ENCODE measurements at regions not wholly inside any gene's neighbourhood (a gene's known extent, or its start where the extent isn't known, plus 50 kb on each side); places are given as distances from the start of the nearest gene placed in this dataset.

GRCh38 chr19:30173593-30174356, 198.4 kb upstream of the ZNF536 start:
- H3K27me3 ChIP-seq (ENCODE audit: control insufficient read depth in 3 of 3, insufficient read depth in 3 of 3, low read length in 3 of 3), result peaks cover 7 to 16% (median 8%) of the 10 kb centered on the region in 3 donors
- H3K9me3 ChIP-seq (ENCODE audit: control insufficient read depth in 3 of 3, low read length in 3 of 3), result peaks cover 0 to 3% (median 2%) of the 10 kb centered on the region in 3 donors
- no peak overlapping the region for H3K4me3 ChIP-seq (ENCODE audit: low read length in 3 of 3)

GRCh38 chr19:30174357-30174645, 197.9 kb upstream of the ZNF536 start:
- Histone ChIP-seq H3K27ac (ENCODE audit: low read depth, low read length) (no peak overlapping the region), H3K4me1 (ENCODE audit: control insufficient read depth in 3 of 3, insufficient read depth in 3 of 3, low read length in 3 of 3) (no peaks in the 10 kb centered on the region), H3K27me3 (ENCODE audit: control insufficient read depth in 3 of 3, insufficient read depth in 3 of 3, low read length in 3 of 3) (peaks cover 7 to 14% (median 8%) of the 10 kb centered on the region in 3 donors), H3K9me3 (ENCODE audit: control insufficient read depth in 3 of 3, low read length in 3 of 3) (peaks cover 0 to 3% (median 2%) of the 10 kb centered on the region in 3 donors), H3K9ac (ENCODE audit: low read depth in 1 of 3, low read length in 3 of 3) (no peak overlapping the region), H3K4me3 (ENCODE audit: low read length in 3 of 3) (no peak overlapping the region), H3K36me3 (ENCODE audit: control insufficient read depth in 3 of 3, insufficient read depth in 3 of 3, low read length in 3 of 3) (no peaks in the 10 kb centered on the region)

More at GRCh38 chr19:30173593-30174356, 198.4 kb upstream of the ZNF536 start:
- H3K36me3 ChIP-seq (ENCODE audit: control insufficient read depth in 3 of 3, insufficient read depth in 3 of 3, low read length in 3 of 3), result no peaks in the 10 kb centered on the region
- H3K27ac ChIP-seq (ENCODE audit: low read depth, low read length), result no peak overlapping the region
- no peak overlapping the region for H3K9ac ChIP-seq (ENCODE audit: low read depth in 1 of 3, low read length in 3 of 3)
- H3K4me1 ChIP-seq (ENCODE audit: control insufficient read depth in 3 of 3, insufficient read depth in 3 of 3, low read length in 3 of 3), result no peaks in the 10 kb centered on the region

GRCh38 chr19:30174791-30175190, 197.4 kb upstream of the ZNF536 start:
- Histone ChIP-seq H3K9me3 (ENCODE audit: control insufficient read depth in 3 of 3, low read length in 3 of 3) (peaks cover 0 to 3% (median 0%) of the 10 kb centered on the region in 3 donors), H3K27ac (ENCODE audit: low read depth, low read length) (no peak overlapping the region), H3K27me3 (ENCODE audit: control insufficient read depth in 3 of 3, insufficient read depth in 3 of 3, low read length in 3 of 3) (peaks cover 5 to 14% (median 8%) of the 10 kb centered on the region in 3 donors), H3K36me3 (ENCODE audit: control insufficient read depth in 3 of 3, insufficient read depth in 3 of 3, low read length in 3 of 3) (no peaks in the 10 kb centered on the region), H3K4me3 (ENCODE audit: low read length in 3 of 3) (no peak overlapping the region), H3K4me1 (ENCODE audit: control insufficient read depth in 3 of 3, insufficient read depth in 3 of 3, low read length in 3 of 3) (no peaks in the 10 kb centered on the region), H3K9ac (ENCODE audit: low read depth in 1 of 3, low read length in 3 of 3) (no peak overlapping the region)

- Histone ChIP-seq H3K9ac (ENCODE audit: low read depth in 1 of 3, low read length in 3 of 3) (no peak overlapping the region), H3K27me3 (ENCODE audit: control insufficient read depth in 3 of 3, insufficient read depth in 3 of 3, low read length in 3 of 3) (peaks cover 5 to 12% (median 8%) of the 10 kb centered on the region in 3 donors), H3K4me3 (ENCODE audit: low read length in 3 of 3) (no peak overlapping the region), H3K4me1 (ENCODE audit: control insufficient read depth in 3 of 3, insufficient read depth in 3 of 3, low read length in 3 of 3) (no peaks in the 10 kb centered on the region), H3K9me3 (ENCODE audit: control insufficient read depth in 3 of 3, low read length in 3 of 3) (peaks cover 0 to 1% (median 0%) of the 10 kb centered on the region in 3 donors), H3K36me3 (ENCODE audit: control insufficient read depth in 3 of 3, insufficient read depth in 3 of 3, low read length in 3 of 3) (no peaks in the 10 kb centered on the region), H3K27ac (ENCODE audit: low read depth, low read length) (no peak overlapping the region)
These were observed 196.2 kb upstream of the ZNF536 start for GRCh38 chr19:30175987-30176386.

- no peaks in the 10 kb centered on the region for H3K4me1 ChIP-seq (ENCODE audit: control insufficient read depth in 3 of 3, insufficient read depth in 3 of 3, low read length in 3 of 3)
- no peaks in the 10 kb centered on the region for H3K36me3 ChIP-seq (ENCODE audit: control insufficient read depth in 3 of 3, insufficient read depth in 3 of 3, low read length in 3 of 3)
- H3K9me3 ChIP-seq (ENCODE audit: control insufficient read depth in 3 of 3, low read length in 3 of 3), result peaks cover 0 to 8% (median 3%) of the 10 kb centered on the region in 3 donors
- H3K27me3 ChIP-seq (ENCODE audit: control insufficient read depth in 3 of 3, insufficient read depth in 3 of 3, low read length in 3 of 3), result no peaks in the 10 kb centered on the region
- H3K27ac ChIP-seq (ENCODE audit: low read depth, low read length), result no peak overlapping the region
- no peak overlapping the region for H3K4me3 ChIP-seq (ENCODE audit: low read length in 3 of 3)
- no peak overlapping the region for H3K9ac ChIP-seq (ENCODE audit: low read depth in 1 of 3, low read length in 3 of 3)
These were observed 193.3 kb upstream of the ZNF536 start for GRCh38 chr19:30178721-30179402.

- H3K4me3 ChIP-seq (ENCODE audit: low read length in 3 of 3), result no peak overlapping the region
- no peak overlapping the region for H3K27ac ChIP-seq (ENCODE audit: low read depth, low read length)
- H3K27me3 ChIP-seq (ENCODE audit: control insufficient read depth in 3 of 3, insufficient read depth in 3 of 3, low read length in 3 of 3), result no peaks in the 10 kb centered on the region
- H3K9me3 ChIP-seq (ENCODE audit: control insufficient read depth in 3 of 3, low read length in 3 of 3), result peaks cover 0 to 8% (median 4%) of the 10 kb centered on the region in 3 donors
- H3K36me3 ChIP-seq (ENCODE audit: control insufficient read depth in 3 of 3, insufficient read depth in 3 of 3, low read length in 3 of 3), result no peaks in the 10 kb centered on the region
- no peak overlapping the region for H3K9ac ChIP-seq (ENCODE audit: low read depth in 1 of 3, low read length in 3 of 3)
- H3K4me1 ChIP-seq (ENCODE audit: control insufficient read depth in 3 of 3, insufficient read depth in 3 of 3, low read length in 3 of 3), result no peaks in the 10 kb centered on the region
These were observed 191.5 kb upstream of the ZNF536 start for GRCh38 chr19:30180691-30181090.

- Histone ChIP-seq H3K27ac (ENCODE audit: low read depth, low read length) (no peak overlapping the region), H3K4me1 (ENCODE audit: control insufficient read depth in 3 of 3, insufficient read depth in 3 of 3, low read length in 3 of 3) (no peaks in the 10 kb centered on the region), H3K9me3 (ENCODE audit: control insufficient read depth in 3 of 3, low read length in 3 of 3) (peaks cover 0 to 8% (median 4%) of the 10 kb centered on the region in 3 donors), H3K4me3 (ENCODE audit: low read length in 3 of 3) (no peak overlapping the region), H3K9ac (ENCODE audit: low read depth in 1 of 3, low read length in 3 of 3) (no peak overlapping the region), H3K27me3 (ENCODE audit: control insufficient read depth in 3 of 3, insufficient read depth in 3 of 3, low read length in 3 of 3) (no peaks in the 10 kb centered on the region), H3K36me3 (ENCODE audit: control insufficient read depth in 3 of 3, insufficient read depth in 3 of 3, low read length in 3 of 3) (no peaks in the 10 kb centered on the region)
These were observed 188.2 kb upstream of the ZNF536 start for GRCh38 chr19:30183807-30184490.

GRCh38 chr19:30202060-30202600, 170.1 kb upstream of the ZNF536 start:
- peaks cover 0 to under 1% (median 0%) of the 10 kb centered on the region in 3 donors for H3K27me3 ChIP-seq (ENCODE audit: control insufficient read depth in 3 of 3, insufficient read depth in 3 of 3, low read length in 3 of 3)

GRCh38 chr19:30204721-30205120, 167.5 kb upstream of the ZNF536 start:
- H3K9me3 ChIP-seq (ENCODE audit: control insufficient read depth in 3 of 3, low read length in 3 of 3), result no peaks in the 10 kb centered on the region
- no peak overlapping the region for H3K27ac ChIP-seq (ENCODE audit: low read depth, low read length)
- no peak overlapping the region for H3K4me3 ChIP-seq (ENCODE audit: low read length in 3 of 3)
- H3K9ac ChIP-seq (ENCODE audit: low read depth in 1 of 3, low read length in 3 of 3), result no peak overlapping the region
- no peaks in the 10 kb centered on the region for H3K36me3 ChIP-seq (ENCODE audit: control insufficient read depth in 3 of 3, insufficient read depth in 3 of 3, low read length in 3 of 3)
- no peaks in the 10 kb centered on the region for H3K4me1 ChIP-seq (ENCODE audit: control insufficient read depth in 3 of 3, insufficient read depth in 3 of 3, low read length in 3 of 3)
- peaks cover 0 to 3% (median 0%) of the 10 kb centered on the region in 3 donors for H3K27me3 ChIP-seq (ENCODE audit: control insufficient read depth in 3 of 3, insufficient read depth in 3 of 3, low read length in 3 of 3)

More at GRCh38 chr19:30202060-30202600, 170.1 kb upstream of the ZNF536 start:
- Histone ChIP-seq H3K4me1 (ENCODE audit: control insufficient read depth in 3 of 3, insufficient read depth in 3 of 3, low read length in 3 of 3) (no peaks in the 10 kb centered on the region), H3K9ac (ENCODE audit: low read depth in 1 of 3, low read length in 3 of 3) (no peak overlapping the region), H3K4me3 (ENCODE audit: low read length in 3 of 3) (no peak overlapping the region), H3K36me3 (ENCODE audit: control insufficient read depth in 3 of 3, insufficient read depth in 3 of 3, low read length in 3 of 3) (no peaks in the 10 kb centered on the region), H3K27ac (ENCODE audit: low read depth, low read length) (no peak overlapping the region), H3K9me3 (ENCODE audit: control insufficient read depth in 3 of 3, low read length in 3 of 3) (no peaks in the 10 kb centered on the region)

Measured in skeletal muscle tissue (tissue), 3 donors.